HG02759 (cell line): ENCODE measurements at regions not wholly inside any gene's neighbourhood (a gene's known extent, or its start where the extent isn't known, plus 50 kb on each side); places are given as distances from the start of the nearest gene placed in this dataset.

Source experiments
- ATAC-seq: cut with Tn5 transposase; IDR thresholded peaks from one replicate; pipeline ENCODE4 v1.9.1; 2021; ENCODE audit warnings: mild to moderate bottlenecking, moderate library complexity; ENCODE audit not compliant: unreplicated experiment

DNA sequence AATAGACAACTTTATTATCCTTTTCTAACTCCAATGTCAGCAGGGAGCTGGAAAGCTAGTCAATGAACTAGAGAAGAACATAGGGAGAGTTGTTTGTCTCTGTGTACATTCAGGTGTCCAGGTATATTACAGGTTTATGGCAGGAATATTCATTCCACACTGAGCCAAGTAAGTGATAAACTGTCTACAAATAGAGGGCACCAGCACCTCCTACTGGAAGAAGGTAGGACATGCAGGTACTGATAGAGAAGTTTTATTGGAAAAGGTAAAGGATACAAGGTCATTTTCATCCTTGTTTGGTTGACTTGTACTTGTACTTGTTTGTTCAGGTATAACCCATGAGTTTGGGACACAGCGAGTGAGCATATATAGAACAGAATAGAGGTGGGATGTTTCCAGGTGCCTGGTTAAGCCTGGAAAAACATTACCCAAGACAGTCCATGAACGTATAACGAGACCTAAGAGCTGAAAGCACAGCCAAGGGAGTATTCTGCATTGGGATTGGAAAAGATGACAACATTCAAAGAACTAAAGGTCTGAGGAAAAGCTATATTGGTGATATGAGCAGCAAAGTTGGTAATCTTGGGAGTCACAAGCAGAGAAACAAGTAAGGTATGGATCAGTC is 61.4 kb upstream of the PPP1R3C start:
- no peak for ATAC-seq

GRCh38 chr10:91691981-91692380 is 59.1 kb upstream of the PPP1R3C start:
- ATAC-seq: no peak

- ATAC-seq: no peak
Observed at GRCh38 chr10:91690996-91691676, 58.3 kb upstream of the PPP1R3C start.

DNA sequence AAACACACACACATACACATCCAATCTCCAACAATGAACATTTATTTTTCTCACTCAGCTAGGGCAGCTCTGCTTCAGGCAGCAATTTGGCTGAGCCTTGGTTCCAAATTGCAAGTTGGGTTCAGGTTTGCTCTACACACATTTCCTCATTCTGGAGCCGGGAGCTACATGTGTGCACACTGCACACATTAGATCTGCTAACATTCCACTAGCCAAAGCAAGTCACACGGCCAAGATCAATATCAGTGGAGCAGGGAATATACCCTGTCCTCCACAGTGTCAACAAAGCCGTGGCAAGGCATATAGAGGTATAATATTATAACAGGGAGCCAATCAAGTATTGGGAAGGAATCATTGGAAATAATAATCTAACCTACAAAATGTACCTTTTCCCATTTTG is 57.5 kb upstream of the PPP1R3C start:
- ATAC-seq: no peak

- ATAC-seq: no peak
Observed at GRCh38 chr10:91689731-91690168, 56.9 kb upstream of the PPP1R3C start.

GRCh38 chr10:91684841-91685240 is 52.0 kb upstream of the PPP1R3C start:
- ATAC-seq: no peak

- no peak for ATAC-seq
Observed at GRCh38 chr10:91683975-91684374, 51.1 kb upstream of the PPP1R3C start.

DNA sequence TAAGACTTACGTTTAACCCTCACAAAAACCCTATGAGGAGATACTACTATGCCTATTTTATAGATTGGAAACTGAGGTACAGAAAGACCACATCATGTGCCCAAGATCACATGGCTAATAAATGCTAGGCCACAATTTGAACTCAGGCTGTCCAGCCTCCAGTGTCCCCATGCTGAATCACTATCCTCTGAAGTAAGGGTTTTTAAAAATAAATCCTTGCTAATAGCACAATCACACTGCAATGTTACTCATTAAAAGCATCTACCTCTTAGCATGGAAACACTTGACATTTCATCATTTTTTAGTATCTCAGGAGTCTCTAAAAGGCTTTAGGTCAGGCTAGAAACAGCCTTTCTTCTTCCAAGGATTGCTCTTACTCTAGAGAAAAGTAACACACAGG is 50.0 kb upstream of the PPP1R3C start:
- ATAC-seq: no peak
